Endothelial cell of umbilical vein (primary cell): ENCODE measurements at regions not wholly inside any gene's neighbourhood (a gene's known extent, or its start where the extent isn't known, plus 50 kb on each side); places are given as distances from the start of the nearest gene placed in this dataset.

ENCODE experiments used
- BruUV-seq: library from RNA; stranded (reverse); fragments of 400-500 nt; replicated peaks from 2 replicates; lab custom pipeline; 2021; lab: Mats Ljungman, UMichigan
- CTCF ChIA-PET: fragments of 300-600, 350-600 bp; sonication (Branson Sonifier 250); formaldehyde crosslinking; loops from one replicate; lab custom pipeline; 2021; ENCODE audit warnings: antibody characterized with exemption, inconsistent platforms; lab: Charles Lee
- POLR2A ChIA-PET: fragments of 300-600, 350-600 bp; sonication (Branson Sonifier 250); formaldehyde crosslinking; loops from one replicate; lab custom pipeline; 2021; ENCODE audit warnings: antibody characterized with exemption, inconsistent platforms; lab: Charles Lee
- DNase-seq: peaks from one replicate; pipeline ENCODE4 v3.0.0-alpha.2; 2011; ENCODE audit warnings: low read depth, low spot score
- FAIRE-seq: peaks from 2 replicates; lab custom pipeline; 2011; peaks lifted over from hg19 to GRCh38; lab: Jason Lieb, UNC
- H2AFZ ChIP-seq: 2 replicates; pipeline ENCODE4 v1.6.0; 2012; ENCODE audit warnings: low read depth, low read length, control low read depth, inconsistent platforms
- H3K27ac ChIP-seq: 2 replicates; pipeline ENCODE4 v1.5.1; 2011; ENCODE audit warnings: low read depth, mild to moderate bottlenecking, control low read depth, low read length, moderate library complexity; ENCODE audit not compliant: insufficient read depth
- H3K27me3 ChIP-seq, 2 experiments: 2 replicates each; pipeline versions ENCODE4 v1.6.0 to v1.6.1; 2011; ENCODE audit warnings: low read length in 2 of 2, mixed read lengths in 1 of 2; ENCODE audit not compliant: control insufficient read depth in 2 of 2, insufficient read depth in 2 of 2
- H3K36me3 ChIP-seq, 2 experiments: 2 replicates in 1 of 2; 3 replicates in 1 of 2; pipeline ENCODE4 v1.5.1; 2011; ENCODE audit warnings: low read length in 2 of 2, mild to moderate bottlenecking in 1 of 2, moderate library complexity in 1 of 2; ENCODE audit not compliant: control insufficient read depth in 2 of 2, insufficient read depth in 2 of 2; ENCODE audit errors: extremely low read depth in 1 of 2
- H3K4me1 ChIP-seq: 3 replicates; pipeline ENCODE4 v1.5.1; 2011; ENCODE audit warnings: mild to moderate bottlenecking, low read length; ENCODE audit not compliant: control insufficient read depth, insufficient read depth; ENCODE audit errors: extremely low read depth
- H3K4me2 ChIP-seq: 2 replicates; pipeline ENCODE4 v1.6.1; 2011; ENCODE audit warnings: low read length, control low read depth, mixed read lengths; ENCODE audit not compliant: insufficient read depth
- H3K4me3 ChIP-seq, 3 experiments: fragments of 200-600 bp in 1 of 3; sonication (generic), shearing (Covaris generic) in 1 of 3; replicated peaks in 1 of 3; 2 replicates each; pipeline ENCODE4 v1.5.1; 2011 to 2016; ENCODE audit warnings: control low read depth in 3 of 3, low read length in 3 of 3, mild to moderate bottlenecking in 2 of 3, inconsistent platforms in 1 of 3, low read depth in 1 of 3, moderate library complexity in 1 of 3; ENCODE audit not compliant: insufficient read depth in 1 of 3
- H3K79me2 ChIP-seq: 2 replicates; pipeline ENCODE4 v1.6.0; 2012; ENCODE audit warnings: low read length, inconsistent platforms; ENCODE audit not compliant: control insufficient read depth, insufficient read depth
- H3K9ac ChIP-seq: replicated peaks from 2 replicates; pipeline ENCODE3; 2011; ENCODE audit warnings: low read length, control low read depth; ENCODE audit not compliant: insufficient read depth; ENCODE audit errors: extremely low read depth
- H3K9me1 ChIP-seq: replicated peaks from 3 replicates; pipeline ENCODE4 v1.6.0; 2011; ENCODE audit warnings: mild to moderate bottlenecking, low read length; ENCODE audit not compliant: control insufficient read depth, insufficient read depth; ENCODE audit errors: extremely low read depth
- H3K9me3 ChIP-seq: replicated peaks from 2 replicates; pipeline ENCODE4 v1.5.1; 2012; ENCODE audit warnings: low read length, inconsistent platforms; ENCODE audit not compliant: control insufficient read depth, insufficient read depth
- H4K20me1 ChIP-seq: replicated peaks from 2 replicates; pipeline ENCODE3; 2011; ENCODE audit warnings: mild to moderate bottlenecking, low read length; ENCODE audit not compliant: control insufficient read depth, insufficient read depth; ENCODE audit errors: extremely low read depth
- EZH2 ChIP-seq: IDR thresholded peaks from 2 replicates; pipeline ENCODE4 v1.6.1; 2012; ENCODE audit warnings: borderline replicate concordance, low read depth, mild to moderate bottlenecking, moderate library complexity, low read length, inconsistent platforms; ENCODE audit not compliant: severe bottlenecking
- FOS ChIP-seq: IDR thresholded peaks from 2 replicates; pipeline ENCODE4 v1.6.1; 2011; ENCODE audit warnings: mild to moderate bottlenecking, low read length, moderate library complexity, borderline replicate concordance; ENCODE audit not compliant: insufficient read depth
- MYC ChIP-seq: IDR thresholded peaks from one replicate; pipeline ENCODE4 v1.6.1; 2011; ENCODE audit warnings: mild to moderate bottlenecking, low read depth, low read length
- POLR2A ChIP-seq: IDR thresholded peaks from 2 replicates; pipeline ENCODE4 v1.6.1; 2012; ENCODE audit warnings: low read depth, mild to moderate bottlenecking, control low read depth, low read length
- POLR2AphosphoS5 ChIP-seq: IDR thresholded peaks from 2 replicates; pipeline ENCODE4 v1.6.1; 2012; ENCODE audit warnings: low read depth, mild to moderate bottlenecking, control low read depth, low read length, moderate library complexity; ENCODE audit not compliant: insufficient read depth
- dilution Hi-C: fragments of 300-500 bp; cut with MboI; formaldehyde crosslinking; loops from one replicate; pipeline ENCODE4 v1.15.0; 2019; ENCODE audit warnings: low sequenced_read_pairs; ENCODE audit not compliant: extremely low pct_ligation_motif_present
- intact Hi-C: fragments of 100-400 bp; cut with micrococcal nuclease; formaldehyde crosslinking; loops from one replicate; pipeline ENCODE4 v1.10.0; 2022
- TF ChIP-seq, protein P1 (sequence below), 2 donors: IDR thresholded peaks; 1 replicate in 1 of 2; 2 replicates in 1 of 2; pipeline ENCODE4 v1.5.1; 2011; ENCODE audit warnings: low read length in 2 of 2, mild to moderate bottlenecking in 2 of 2, moderate library complexity in 2 of 2, control low read depth in 1 of 2, inconsistent platforms in 1 of 2, low read depth in 1 of 2; ENCODE audit not compliant: insufficient read depth in 1 of 2; ENCODE audit errors: extremely low read depth in 1 of 2
- TF ChIP-seq, protein P2 (sequence below): IDR thresholded peaks from 2 replicates; pipeline ENCODE4 v1.6.1; 2011; ENCODE audit not compliant: insufficient read depth, insufficient read length

DNA sequence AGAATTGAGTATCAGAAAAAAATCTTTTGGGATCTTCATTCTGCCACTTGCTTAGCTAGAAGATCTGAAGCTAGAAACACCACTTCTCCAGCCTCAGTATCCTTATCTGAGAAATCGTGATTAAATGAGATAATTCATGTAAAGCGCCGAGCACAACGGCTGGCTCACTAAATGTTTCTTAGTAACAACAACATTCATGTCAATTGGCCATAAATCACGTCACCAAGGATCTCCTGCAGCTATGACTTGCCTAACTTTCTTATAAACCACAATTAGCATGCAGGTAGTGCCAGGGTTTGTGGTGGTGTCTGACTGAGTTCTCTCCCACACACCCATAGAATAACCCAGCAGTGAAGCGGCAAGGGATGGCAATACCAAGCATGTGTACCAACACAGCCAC, 501.3 kb downstream of the EFNB2 start:
- Histone ChIP-seq H3K27me3 (no peaks in the 10 kb centered on the region), H3K4me1 (no peaks in the 10 kb centered on the region), H3K9ac (no peak overlapping the region), H3K4me2 (no peak overlapping the region), H4K20me1 (no peaks in the 10 kb centered on the region), H3K9me3 (no peaks in the 10 kb centered on the region), H3K79me2 (no peaks in the 10 kb centered on the region), H2AFZ (no peak overlapping the region), H3K9me1 (no peaks in the 10 kb centered on the region), H3K4me3 (no peak overlapping the region), H3K27ac (no peak overlapping the region), H3K36me3 (no peaks in the 10 kb centered on the region)
- CTCF ChIA-PET, result interaction anchor here (0.8 to 1.6 kb wide), 2 partner anchors 9 to 10 kb away, joined by 4 read pairs; no protein-coding TSS in a partner anchor
- FAIRE-seq, result no peak
- TF ChIP-seq FOS (no peak), EZH2 (no peak), POLR2A (no peak), MYC (no peak), POLR2AphosphoS5 (no peak)
- TF ChIP-seq, protein P1, sequence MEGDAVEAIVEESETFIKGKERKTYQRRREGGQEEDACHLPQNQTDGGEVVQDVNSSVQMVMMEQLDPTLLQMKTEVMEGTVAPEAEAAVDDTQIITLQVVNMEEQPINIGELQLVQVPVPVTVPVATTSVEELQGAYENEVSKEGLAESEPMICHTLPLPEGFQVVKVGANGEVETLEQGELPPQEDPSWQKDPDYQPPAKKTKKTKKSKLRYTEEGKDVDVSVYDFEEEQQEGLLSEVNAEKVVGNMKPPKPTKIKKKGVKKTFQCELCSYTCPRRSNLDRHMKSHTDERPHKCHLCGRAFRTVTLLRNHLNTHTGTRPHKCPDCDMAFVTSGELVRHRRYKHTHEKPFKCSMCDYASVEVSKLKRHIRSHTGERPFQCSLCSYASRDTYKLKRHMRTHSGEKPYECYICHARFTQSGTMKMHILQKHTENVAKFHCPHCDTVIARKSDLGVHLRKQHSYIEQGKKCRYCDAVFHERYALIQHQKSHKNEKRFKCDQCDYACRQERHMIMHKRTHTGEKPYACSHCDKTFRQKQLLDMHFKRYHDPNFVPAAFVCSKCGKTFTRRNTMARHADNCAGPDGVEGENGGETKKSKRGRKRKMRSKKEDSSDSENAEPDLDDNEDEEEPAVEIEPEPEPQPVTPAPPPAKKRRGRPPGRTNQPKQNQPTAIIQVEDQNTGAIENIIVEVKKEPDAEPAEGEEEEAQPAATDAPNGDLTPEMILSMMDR (IDR thresholded peaks at IDR 0.05; ENCODE audit: extremely low read depth in 1 of 2, insufficient read depth in 1 of 2, low read depth in 1 of 2, low read length in 2 of 2), result no peak
- TF ChIP-seq, protein P2, sequence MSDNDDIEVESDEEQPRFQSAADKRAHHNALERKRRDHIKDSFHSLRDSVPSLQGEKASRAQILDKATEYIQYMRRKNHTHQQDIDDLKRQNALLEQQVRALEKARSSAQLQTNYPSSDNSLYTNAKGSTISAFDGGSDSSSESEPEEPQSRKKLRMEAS, result no peak
- POLR2A ChIA-PET, result no interaction called here
- DNase-seq, result no peak
- intact Hi-C loops, result no loop called here
- dilution Hi-C loops, result no loop called here
- no TSS peak for BruUV-seq
